ENCODE measurements at regions not wholly inside any gene's neighbourhood (a gene's known extent, or its start where the extent isn't known, plus 50 kb on each side); places are given as distances from the start of the nearest gene placed in this dataset.

- 43% methylated on average over 6 of the region's 6 CpGs for WGBS (ENCODE audit: low lambda C conversion rate)
- Histone ChIP-seq H2AFZ (ENCODE audit: low read depth) (no peak overlapping the region), H3K36me3 (replicated peaks in 1 of 2; ENCODE audit: control insufficient read depth in 1 of 2, insufficient read depth in 2 of 2, low read length in 1 of 2) (no peaks in the 10 kb centered on the region), H3F3A (replicated peaks; ENCODE audit: insufficient read depth) (no peaks in the 10 kb centered on the region), H3K4me1 (ENCODE audit: control insufficient read depth in 1 of 2, insufficient read depth in 2 of 2, low read depth in 1 of 2, low read length in 1 of 2) (no peaks in the 10 kb centered on the region), H3K4me2 (no peak overlapping the region), H3K9me3 (no peaks in the 10 kb centered on the region), H3K9ac (no peak overlapping the region), H3K4me3 (ENCODE audit: low read depth in 2 of 2, low read length in 1 of 2) (no peak overlapping the region), H4K20me1 (ENCODE audit: insufficient read depth) (no peaks in the 10 kb centered on the region), H3K79me2 (ENCODE audit: insufficient read depth) (no peaks in the 10 kb centered on the region), H3K9me2 (no peaks in the 10 kb centered on the region), H3K27me3 (ENCODE audit: insufficient read depth) (no peaks in the 10 kb centered on the region), H3K27ac (ENCODE audit: low read depth in 2 of 2, low read length in 1 of 2) (no peak overlapping the region)
- CTCF ChIA-PET, result no interaction called here
- TF ChIP-seq NRF1 (IDR thresholded peaks at IDR 0.05; ENCODE audit: low read depth, low read length) (no peak), REST (IDR thresholded peaks at IDR 0.05; ENCODE audit: low read depth, low read length) (no peak), FOXM1 (IDR thresholded peaks at IDR 0.05; ENCODE audit: low read depth) (no peak), YY1 (IDR thresholded peaks at IDR 0.05; ENCODE audit: low read depth) (no peak), RAD21 (IDR thresholded peaks at IDR 0.05; ENCODE audit: low read length) (no peak), SIN3A (IDR thresholded peaks at IDR 0.05; ENCODE audit: borderline replicate concordance, low read depth, low read length) (no peak), NFIC (IDR thresholded peaks at IDR 0.05; ENCODE audit: borderline replicate concordance) (no peak), TAF1 (IDR thresholded peaks at IDR 0.05; ENCODE audit: borderline replicate concordance, low read depth, low read length) (no peak), RCOR1 (IDR thresholded peaks at IDR 0.05; ENCODE audit: low read length) (no peak), TCF12 (IDR thresholded peaks at IDR 0.05) (no peak), FOSL2 (IDR thresholded peaks at IDR 0.05; ENCODE audit: borderline replicate concordance, low read depth) (no peak), RFX5 (IDR thresholded peaks at IDR 0.05; ENCODE audit: low read length) (no peak), MAX (IDR thresholded peaks at IDR 0.05; ENCODE audit: low read depth) (no peak)
- POLR2A ChIA-PET, result no interaction called here
- no peak for DNase-seq
These were observed 71.4 kb upstream of the MYLIP start for GRCh38 chr6:16057446-16057845.

- Histone ChIP-seq H3K4me2 (peak overlapping the region; percentile 12; the same call in 1 of the 2 replicates), H3K27ac (ENCODE audit: low read depth in 2 of 2, low read length in 1 of 2) (no peak overlapping the region), H3K36me3 (replicated peaks in 1 of 2; ENCODE audit: control insufficient read depth in 1 of 2, insufficient read depth in 2 of 2, low read length in 1 of 2) (no peaks in the 10 kb centered on the region), H3K4me1 (ENCODE audit: control insufficient read depth in 1 of 2, insufficient read depth in 2 of 2, low read depth in 1 of 2, low read length in 1 of 2) (no peaks in the 10 kb centered on the region), H3K9me2 (no peaks in the 10 kb centered on the region), H3K9me3 (no peaks in the 10 kb centered on the region), H3K79me2 (ENCODE audit: insufficient read depth) (no peaks in the 10 kb centered on the region), H2AFZ (ENCODE audit: low read depth) (no peak overlapping the region), H3K9ac (no peak overlapping the region), H3K27me3 (ENCODE audit: insufficient read depth) (no peaks in the 10 kb centered on the region), H4K20me1 (ENCODE audit: insufficient read depth) (no peaks in the 10 kb centered on the region), H3F3A (replicated peaks; ENCODE audit: insufficient read depth) (no peaks in the 10 kb centered on the region), H3K4me3 (ENCODE audit: low read depth in 2 of 2, low read length in 1 of 2) (no peak overlapping the region)
- WGBS (ENCODE audit: low lambda C conversion rate), result 51% methylated on average over 6 of the region's 6 CpGs
- no peak for DNase-seq
- POLR2A ChIA-PET, result interaction anchor here (0.6 kb wide), 1 partner anchor 662 kb away, joined by 4 read pairs; no protein-coding TSS in a partner anchor
- CTCF ChIA-PET, result interaction anchor here (1.2 kb wide), 1 partner anchor 14 kb away, joined by 3 read pairs; no protein-coding TSS in a partner anchor
- TF ChIP-seq ZBTB33 (IDR thresholded peaks at IDR 0.05; ENCODE audit: borderline replicate concordance, low read depth) (no peak), USF1 (IDR thresholded peaks at IDR 0.05; ENCODE audit: borderline replicate concordance, low read depth) (no peak), CTCF (IDR thresholded peaks at IDR 0.05) (no peak), YY1 (IDR thresholded peaks at IDR 0.05; ENCODE audit: low read depth) (no peak), RCOR1 (IDR thresholded peaks at IDR 0.05; ENCODE audit: low read length) (no peak), GABPA (IDR thresholded peaks at IDR 0.05; ENCODE audit: low read depth) (no peak), GATA2 (CRISPR knock-in tag; IDR thresholded peaks at IDR 0.05) (no peak), RFX5 (IDR thresholded peaks at IDR 0.05; ENCODE audit: low read length) (no peak), TAF1 (IDR thresholded peaks at IDR 0.05; ENCODE audit: borderline replicate concordance, low read depth, low read length) (no peak), MAX (IDR thresholded peaks at IDR 0.05; ENCODE audit: low read depth) (no peak), RXRA (IDR thresholded peaks at IDR 0.05; ENCODE audit: borderline replicate concordance, low read depth) (no peak)
These were observed 72.5 kb upstream of the MYLIP start for GRCh38 chr6:16056263-16056870.
